ENCODE measurements at regions not wholly inside any gene's neighbourhood (a gene's known extent, or its start where the extent isn't known, plus 50 kb on each side); places are given as distances from the start of the nearest gene placed in this dataset.
A peak's percentile ranks its signal among the peaks of the same experiment; 100 is the strongest.

GRCh38 chr20:39837561-39837960, 851.5 kb downstream of the MAFB start:
- TF ChIP-seq POLR2A (IDR thresholded peaks at IDR 0.05) (no peak), EP300 (IDR thresholded peaks at IDR 0.05) (no peak), CTCF (IDR thresholded peaks at IDR 0.05) (no peak)
- intact Hi-C loops (cut with DNase I): loop anchor here in 1 of 4 donors (5.0 kb wide), 1 partner anchor 850 kb away; the partner anchor contains the start of gene MAFB
- no peak for DNase-seq
- no peaks in the 10 kb centered on the region for H3K4me1 ChIP-seq (ENCODE audit: insufficient read depth)
- WGBS, 3 donors: 83 to 90% (median 85%) methylated on average over 3 of the region's 3 CpGs
- no peak overlapping the region for H3K27ac ChIP-seq
- no peaks in the 10 kb centered on the region for H3K9me3 ChIP-seq
- H3K27me3 ChIP-seq: no peaks in the 10 kb centered on the region
- no peaks in the 10 kb centered on the region for H3K36me3 ChIP-seq
- no peak overlapping the region for H3K4me3 ChIP-seq

- DNase-seq: peak in 1 of 5 donors; percentile 23
Observed at GRCh38 chr20:39835130-39835842, 853.8 kb downstream of the MAFB start.

GRCh38 chr20:39830903-39831302, 858.1 kb downstream of the MAFB start:
- 92 to 95% (median 92%) methylated on average over 2 of the region's 2 CpGs for WGBS, 3 donors
- Histone ChIP-seq H3K9me3 (no peaks in the 10 kb centered on the region), H3K27ac (no peak overlapping the region), H3K4me1 (ENCODE audit: insufficient read depth) (no peaks in the 10 kb centered on the region), H3K4me3 (no peak overlapping the region), H3K36me3 (no peaks in the 10 kb centered on the region), H3K27me3 (no peaks in the 10 kb centered on the region)
- intact Hi-C loops (cut with DNase I): no loop called here
- no peak for TF ChIP-seq EP300 (IDR thresholded peaks at IDR 0.05)
- no peak for TF ChIP-seq CTCF (IDR thresholded peaks at IDR 0.05)
- no peak for TF ChIP-seq POLR2A (IDR thresholded peaks at IDR 0.05)
- DNase-seq: no peak

More at GRCh38 chr20:39835130-39835842, 853.8 kb downstream of the MAFB start:
- intact Hi-C loops (cut with DNase I): loop anchor here in 1 of 4 donors (5.0 kb wide), 1 partner anchor 852 kb away; the partner anchor contains the start of gene MAFB
- Histone ChIP-seq H3K27me3 (no peaks in the 10 kb centered on the region), H3K36me3 (no peaks in the 10 kb centered on the region), H3K4me3 (no peak overlapping the region), H3K9me3 (no peaks in the 10 kb centered on the region), H3K27ac (no peak overlapping the region), H3K4me1 (ENCODE audit: insufficient read depth) (no peaks in the 10 kb centered on the region)
- WGBS, 3 donors: 19 to 33% (median 25%) methylated on average over 7 of the region's 7 CpGs
- TF ChIP-seq EP300 (IDR thresholded peaks at IDR 0.05) (no peak), POLR2A (IDR thresholded peaks at IDR 0.05) (no peak), CTCF (IDR thresholded peaks at IDR 0.05) (no peak)

- intact Hi-C loops (cut with DNase I): no loop called here
- H3K9me3 ChIP-seq: no peaks in the 10 kb centered on the region
- DNase-seq: no peak
- no peaks in the 10 kb centered on the region for H3K36me3 ChIP-seq
- 10 to 33% (median 16%) methylated on average over 3 of the region's 3 CpGs for WGBS, 3 donors
- no peaks in the 10 kb centered on the region for H3K4me1 ChIP-seq (ENCODE audit: insufficient read depth)
- no peak overlapping the region for H3K4me3 ChIP-seq
- no peaks in the 10 kb centered on the region for H3K27me3 ChIP-seq
- H3K27ac ChIP-seq: no peak overlapping the region
- no peak for TF ChIP-seq CTCF (IDR thresholded peaks at IDR 0.05)
- no peak for TF ChIP-seq EP300 (IDR thresholded peaks at IDR 0.05)
- TF ChIP-seq POLR2A (IDR thresholded peaks at IDR 0.05): no peak
Observed at GRCh38 chr20:39829661-39830060, 859.4 kb downstream of the MAFB start.

Measured in ovary (tissue), 7 donors.